Liver (tissue), 7 donors: ENCODE measurements at regions not wholly inside any gene's neighbourhood (a gene's known extent, or its start where the extent isn't known, plus 50 kb on each side); places are given as distances from the start of the nearest gene placed in this dataset.

Experiments used
- DNase-seq: peaks from one replicate; pipeline ENCODE4 v3.0.0-alpha.2; 2017; ENCODE audit warnings: low spot score
- H3K27ac ChIP-seq, 2 donors: one replicate each; pipeline ENCODE4 v1.7.0; 2013; ENCODE audit warnings: inconsistent platforms in 2 of 2, low read length in 2 of 2, control low read depth in 1 of 2, low read depth in 1 of 2, mild to moderate bottlenecking in 1 of 2
- H3K27me3 ChIP-seq, 4 donors: one replicate each; pipeline versions ENCODE4 v1.6.1 to v1.7.0; 2013; ENCODE audit warnings: low read length in 3 of 4, inconsistent platforms in 1 of 4, mild to moderate bottlenecking in 1 of 4, moderate library complexity in 1 of 4; ENCODE audit not compliant: control insufficient read depth in 4 of 4, insufficient read depth in 4 of 4
- H3K36me3 ChIP-seq, 4 donors: one replicate each; pipeline versions ENCODE4 v1.6.1 to v1.7.0; 2013; ENCODE audit warnings: low read length in 3 of 4, mild to moderate bottlenecking in 3 of 4, low read depth in 1 of 4, moderate library complexity in 1 of 4; ENCODE audit not compliant: control insufficient read depth in 4 of 4, insufficient read depth in 3 of 4
- H3K4me1 ChIP-seq, 4 donors: one replicate each; pipeline versions ENCODE4 v1.6.1 to v1.7.0; 2013; ENCODE audit warnings: low read length in 3 of 4, mild to moderate bottlenecking in 3 of 4, moderate library complexity in 1 of 4; ENCODE audit not compliant: control insufficient read depth in 4 of 4, insufficient read depth in 4 of 4
- H3K4me3 ChIP-seq, 3 donors: one replicate each; pipeline versions ENCODE4 v1.6.1 to v1.7.0; 2013; ENCODE audit warnings: low read length in 3 of 3, control low read depth in 1 of 3, low read depth in 1 of 3, mild to moderate bottlenecking in 1 of 3
- H3K9ac ChIP-seq, 2 donors: one replicate each; pipeline ENCODE4 v1.7.0; 2013; ENCODE audit warnings: low read length in 2 of 2, mild to moderate bottlenecking in 2 of 2, moderate library complexity in 2 of 2, control low read depth in 1 of 2, low read depth in 1 of 2
- H3K9me3 ChIP-seq, 4 donors: one replicate each; pipeline versions ENCODE4 v1.6.1 to v1.7.0; 2013; ENCODE audit warnings: low read length in 3 of 4; ENCODE audit not compliant: control insufficient read depth in 4 of 4
- ATF3 ChIP-seq: IDR thresholded peaks from 2 replicates; pipeline ENCODE4 v1.6.1; 2016; ENCODE audit warnings: antibody characterized with exemption
- FOXA1 ChIP-seq: IDR thresholded peaks from 2 replicates; pipeline ENCODE4 v1.6.1; 2016; ENCODE audit warnings: antibody characterized with exemption
- FOXA2 ChIP-seq: IDR thresholded peaks from 2 replicates; pipeline ENCODE4 v1.6.1; 2016; ENCODE audit warnings: antibody characterized with exemption
- GABPA ChIP-seq, 2 donors: IDR thresholded peaks in 1 of 2; conservative IDR thresholded peaks in 1 of 2; 2 replicates each; pipeline ENCODE4 v1.6.1; 2016; ENCODE audit warnings: antibody characterized with exemption in 2 of 2, mild to moderate bottlenecking in 1 of 2, moderate library complexity in 1 of 2
- HNF4A ChIP-seq, 2 donors: conservative IDR thresholded peaks; 2 replicates each; pipeline ENCODE4 v1.6.1; 2016; ENCODE audit warnings: antibody characterized with exemption in 2 of 2, mild to moderate bottlenecking in 2 of 2
- MAX ChIP-seq: IDR thresholded peaks from 2 replicates; pipeline ENCODE4 v1.6.1; 2016; ENCODE audit warnings: antibody characterized with exemption
- NR2F2 ChIP-seq: IDR thresholded peaks from 2 replicates; pipeline ENCODE4 v1.6.1; 2016; ENCODE audit warnings: antibody characterized with exemption
- RAD21 ChIP-seq, 2 donors: IDR thresholded peaks; 2 replicates each; pipeline ENCODE4 v1.6.1; 2016; ENCODE audit warnings: antibody characterized with exemption in 2 of 2, mild to moderate bottlenecking in 2 of 2
- REST ChIP-seq: IDR thresholded peaks from 2 replicates; pipeline ENCODE4 v1.6.1; 2016; ENCODE audit warnings: antibody characterized with exemption, mild to moderate bottlenecking
- SP1 ChIP-seq: IDR thresholded peaks from 2 replicates; pipeline ENCODE4 v1.6.1; 2018; ENCODE audit warnings: antibody characterized with exemption, mild to moderate bottlenecking
- TAF1 ChIP-seq: conservative IDR thresholded peaks from 2 replicates; pipeline ENCODE4 v1.6.1; 2016; ENCODE audit warnings: antibody characterized with exemption, mild to moderate bottlenecking
- YY1 ChIP-seq: IDR thresholded peaks from 2 replicates; pipeline ENCODE4 v1.6.1; 2016; ENCODE audit warnings: antibody characterized with exemption, mild to moderate bottlenecking
- ZBTB33 ChIP-seq: IDR thresholded peaks from 2 replicates; pipeline ENCODE4 v1.6.1; 2016; ENCODE audit warnings: antibody characterized with exemption
- WGBS: extraction: QIAGEN DNeasy Blood & Tissue Kit; methylation state at CpG from one replicate; pipeline ENCODE4 v1.1.7; 2013; 5-methylcytosine and 5-hydroxymethylcytosine counted together
- donor health status: healthy.
- donor health status: healthy.
- donor health status: healthy.
- donor health status: healthy.

DNA sequence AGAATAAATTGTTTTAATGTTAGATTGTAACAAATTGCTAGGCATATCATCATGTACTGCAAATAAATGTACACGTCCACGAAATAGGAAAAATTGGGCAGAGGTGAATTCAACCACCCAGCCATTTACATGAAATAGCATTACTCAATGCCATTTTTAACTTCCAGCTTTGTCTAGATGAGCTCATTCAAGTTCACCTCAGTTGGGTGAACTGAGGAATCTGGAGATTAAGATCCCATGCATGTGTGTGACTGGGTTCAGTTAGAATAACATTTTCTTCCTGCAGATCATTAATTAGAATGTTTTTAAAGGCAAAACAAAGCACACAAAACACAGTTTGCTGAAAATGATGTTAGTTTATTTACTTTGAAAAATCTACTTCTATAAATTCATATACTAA lies 767.8 kb upstream of the GOLIM4 start (continued):
- TF ChIP-seq REST (no peak), SP1 (no peak), MAX (no peak)

DNA sequence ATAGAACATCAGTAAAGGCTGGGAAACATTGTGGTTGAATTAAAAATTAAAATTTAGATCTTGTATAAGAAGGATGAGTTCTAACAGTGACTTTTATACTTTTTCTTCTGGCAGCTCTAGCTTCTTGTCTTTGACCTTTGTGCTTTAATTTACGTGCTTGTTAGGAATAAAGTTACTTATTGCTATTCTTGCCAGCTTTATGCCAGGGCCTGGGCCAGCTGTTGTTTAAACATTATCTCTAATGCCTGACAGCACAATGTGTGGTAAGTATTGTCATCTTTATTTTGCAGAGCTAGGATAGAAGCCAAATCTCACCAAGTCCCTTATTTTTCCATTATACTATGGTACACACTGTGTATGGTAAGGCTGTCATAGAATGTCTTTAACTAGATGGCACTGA lies 766.7 kb upstream of the GOLIM4 start:
- Histone ChIP-seq H3K27me3 (peaks cover 0 to 3% (median 0%) of the 10 kb centered on the region in 4 donors), H3K27ac (no peak overlapping the region), H3K36me3 (no peaks in the 10 kb centered on the region), H3K9ac (no peak overlapping the region), H3K9me3 (no peaks in the 10 kb centered on the region), H3K4me1 (peaks cover 0 to 7% (median 3%) of the 10 kb centered on the region in 4 donors), H3K4me3 (no peak overlapping the region)
- no peak for TF ChIP-seq SP1
- no peak for TF ChIP-seq FOXA1
- TF ChIP-seq TAF1: no peak
- no peak for TF ChIP-seq HNF4A (conservative IDR thresholded peaks at IDR 0.05)
- TF ChIP-seq ATF3: no peak
- no peak for TF ChIP-seq YY1
- no peak for DNase-seq
- 40% methylated on average over 1 of the region's 1 CpG for WGBS

DNA sequence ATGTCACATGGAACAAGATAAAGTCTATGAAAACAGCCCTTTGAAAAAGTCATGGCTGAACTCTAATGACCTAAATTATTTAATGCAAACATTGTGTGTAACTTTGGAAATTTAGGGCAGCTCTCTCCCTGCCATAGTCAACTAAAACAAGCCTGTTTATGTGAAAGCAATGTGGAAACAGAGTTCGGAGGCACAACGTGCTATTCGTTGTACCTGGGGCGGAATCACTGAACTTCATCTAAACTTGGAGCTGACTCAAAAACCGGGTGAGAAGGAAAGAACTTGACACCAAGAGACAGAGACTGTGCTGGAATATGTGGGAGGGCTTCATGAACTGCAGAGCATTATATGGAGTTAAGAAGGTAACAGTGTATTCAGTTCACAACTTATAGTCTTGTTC lies 764.9 kb upstream of the GOLIM4 start:
- H3K27ac ChIP-seq: no peak overlapping the region
- peaks cover 0 to 7% (median 3%) of the 10 kb centered on the region in 4 donors for H3K4me1 ChIP-seq
- no peak for DNase-seq
- H3K27me3 ChIP-seq: peaks cover 0 to 3% (median 0%) of the 10 kb centered on the region in 4 donors
- WGBS: 72% methylated on average over 5 of the region's 5 CpGs
- no peak overlapping the region for H3K4me3 ChIP-seq
- no peaks in the 10 kb centered on the region for H3K36me3 ChIP-seq
- H3K9ac ChIP-seq: no peak overlapping the region
- H3K9me3 ChIP-seq: no peaks in the 10 kb centered on the region
- no peak for TF ChIP-seq REST
- no peak for TF ChIP-seq GABPA (IDR thresholded peaks at IDR 0.05 in 1 of 2, conservative IDR thresholded peaks at IDR 0.05 in 1 of 2)
- no peak for TF ChIP-seq FOXA1
- TF ChIP-seq HNF4A (conservative IDR thresholded peaks at IDR 0.05): no peak
- TF ChIP-seq SP1: no peak
- no peak for TF ChIP-seq RAD21 (IDR thresholded peaks at IDR 0.05)
- TF ChIP-seq ZBTB33: no peak
- TF ChIP-seq FOXA2: no peak
- no peak for TF ChIP-seq NR2F2
